ENCODE measurements at regions not wholly inside any gene's neighbourhood (a gene's known extent, or its start where the extent isn't known, plus 50 kb on each side); places are given as distances from the start of the nearest gene placed in this dataset.

DNA sequence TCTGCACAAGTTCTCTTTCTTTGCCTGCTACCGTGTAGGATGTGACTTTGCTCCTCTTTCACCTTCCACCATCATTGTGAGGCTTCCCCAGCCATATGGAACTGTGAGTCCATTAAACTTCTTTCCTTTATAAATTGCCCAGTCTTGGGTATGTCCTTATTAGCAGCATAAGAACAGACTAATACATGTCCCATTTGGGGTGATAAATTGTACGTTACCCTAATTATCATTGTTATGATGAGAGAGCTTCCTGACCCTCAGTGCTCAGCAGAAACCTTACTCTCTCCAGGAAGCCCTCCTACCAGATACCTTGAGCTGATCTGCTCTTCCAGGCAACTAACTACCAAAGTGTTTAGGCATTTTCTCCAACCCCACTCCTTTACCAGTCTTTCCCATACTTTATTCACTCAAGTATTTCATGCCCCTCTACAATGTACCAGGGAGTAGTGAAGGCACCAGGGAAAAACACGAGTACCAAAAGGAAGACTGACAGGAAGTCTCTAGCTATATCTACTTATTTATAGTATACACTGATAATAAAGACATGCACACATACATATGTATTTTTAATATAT is 196.2 kb downstream of the MYCN start (continued):
- no peak for TF ChIP-seq SUZ12 (IDR thresholded peaks at IDR 0.05; ENCODE audit: low read length)
- TF ChIP-seq GTF2F1 (IDR thresholded peaks at IDR 0.05; ENCODE audit: borderline replicate concordance, low read depth, low read length) = no peak
- no peak for TF ChIP-seq BCL11A (IDR thresholded peaks at IDR 0.05; ENCODE audit: low read depth in 2 of 2, low read length in 2 of 2)

Data from H1 (cell line).